HTR-8/SVneo (cell line): ENCODE measurements at regions not wholly inside any gene's neighbourhood (a gene's known extent, or its start where the extent isn't known, plus 50 kb on each side); places are given as distances from the start of the nearest gene placed in this dataset.
"Not testable (repeated sequence)": the region's sequence is repeated elsewhere in the genome, so short reads cannot be mapped to it uniquely, and the experiment has no call there.

Experiments used
- DNase-seq: peaks from one replicate; pipeline ENCODE4 v3.0.0; 2011; ENCODE audit warnings: low spot score, mixed read lengths; ENCODE audit not compliant: insufficient read length
- FAIRE-seq: peaks from 2 replicates; lab custom pipeline; 2011; peaks lifted over from hg19 to GRCh38; lab: Jason Lieb, UNC

- no peak for DNase-seq
- FAIRE-seq: no peak
These were observed 140.5 kb upstream of the COBL start for GRCh38 chr7:51457079-51457478.

GRCh38 chr7:51456431-51457060 is 139.9 kb upstream of the COBL start:
- DNase-seq (no peak), FAIRE-seq (no peak)

GRCh38 chr7:51455948-51456347 is 139.3 kb upstream of the COBL start:
- FAIRE-seq (no peak), DNase-seq (no peak)

- no peak for FAIRE-seq
- DNase-seq: no peak
These were observed 138.9 kb upstream of the COBL start for GRCh38 chr7:51455513-51455912.

- no peak for DNase-seq
- FAIRE-seq: no peak
These were observed 138.5 kb upstream of the COBL start for GRCh38 chr7:51455086-51455485.

GRCh38 chr7:51452694-51453093 is 136.1 kb upstream of the COBL start:
- FAIRE-seq: no peak
- DNase-seq: no peak

GRCh38 chr7:51451751-51452476 is 135.3 kb upstream of the COBL start:
- FAIRE-seq (no peak), DNase-seq (no peak)

GRCh38 chr7:51450541-51450940 is 133.9 kb upstream of the COBL start:
- no peak for DNase-seq
- FAIRE-seq: no peak

- DNase-seq (no peak), FAIRE-seq (no peak)
These were observed 130.2 kb upstream of the COBL start for GRCh38 chr7:51446785-51447184.

- no peak for FAIRE-seq
These were observed 129.7 kb upstream of the COBL start for GRCh38 chr7:51446356-51446755.

GRCh38 chr7:51444936-51445335 is 128.3 kb upstream of the COBL start:
- DNase-seq: no peak
- no peak for FAIRE-seq

More at GRCh38 chr7:51446356-51446755, 129.7 kb upstream of the COBL start:
- DNase-seq: no peak

GRCh38 chr7:51430480-51431086 is 114.0 kb upstream of the COBL start:
- FAIRE-seq: no peak

GRCh38 chr7:51428217-51428887 is 111.7 kb upstream of the COBL start:
- FAIRE-seq: no peak
- no peak for DNase-seq

More at GRCh38 chr7:51430480-51431086, 114.0 kb upstream of the COBL start:
- peak; percentile 38 for DNase-seq

GRCh38 chr7:51426163-51426562 is 109.6 kb upstream of the COBL start:
- no peak for FAIRE-seq
- no peak for DNase-seq

- not testable (repeated sequence) for FAIRE-seq, DNase-seq
These were observed 93.3 kb upstream of the COBL start for GRCh38 chr7:51409934-51410333.

GRCh38 chr7:51397608-51398007 is 81.0 kb upstream of the COBL start:
- FAIRE-seq: not testable (repeated sequence)

GRCh38 chr7:51393003-51393402 is 76.4 kb upstream of the COBL start:
- not testable (repeated sequence) for FAIRE-seq, DNase-seq

More at GRCh38 chr7:51397608-51398007, 81.0 kb upstream of the COBL start:
- DNase-seq: not testable (repeated sequence)

- DNase-seq, FAIRE-seq: not testable (repeated sequence)
These were observed 73.3 kb upstream of the COBL start for GRCh38 chr7:51389952-51390351.

- not testable (repeated sequence) for FAIRE-seq, DNase-seq
These were observed 72.7 kb upstream of the COBL start for GRCh38 chr7:51389216-51389812.

GRCh38 chr7:51388241-51388640 is 71.6 kb upstream of the COBL start:
- not testable (repeated sequence) for FAIRE-seq, DNase-seq
